Fibroblast of pulmonary artery (primary cell): ENCODE measurements at regions not wholly inside any gene's neighbourhood (a gene's known extent, or its start where the extent isn't known, plus 50 kb on each side); places are given as distances from the start of the nearest gene placed in this dataset.

ENCODE experiments used
- DNase-seq: peaks from one replicate; pipeline ENCODE4 v3.0.0-alpha.2; 2010; ENCODE audit warnings: low read depth
- H3K4me3 ChIP-seq: replicated peaks from 2 replicates; pipeline ENCODE4 v1.5.1; 2011; ENCODE audit warnings: low read depth, mild to moderate bottlenecking, control low read depth, low read length, moderate library complexity
- CTCF ChIP-seq: IDR thresholded peaks from 2 replicates; pipeline ENCODE4 v1.5.1; 2011; ENCODE audit warnings: mild to moderate bottlenecking, control low read depth, low read length, inconsistent platforms; ENCODE audit errors: missing control alignments

- no peak for DNase-seq
- H3K4me3 ChIP-seq: no peak overlapping the region
- no peak for TF ChIP-seq CTCF
These were observed 272.4 kb upstream of the RTL1 start for GRCh38 chr14:101175731-101176534.

DNA sequence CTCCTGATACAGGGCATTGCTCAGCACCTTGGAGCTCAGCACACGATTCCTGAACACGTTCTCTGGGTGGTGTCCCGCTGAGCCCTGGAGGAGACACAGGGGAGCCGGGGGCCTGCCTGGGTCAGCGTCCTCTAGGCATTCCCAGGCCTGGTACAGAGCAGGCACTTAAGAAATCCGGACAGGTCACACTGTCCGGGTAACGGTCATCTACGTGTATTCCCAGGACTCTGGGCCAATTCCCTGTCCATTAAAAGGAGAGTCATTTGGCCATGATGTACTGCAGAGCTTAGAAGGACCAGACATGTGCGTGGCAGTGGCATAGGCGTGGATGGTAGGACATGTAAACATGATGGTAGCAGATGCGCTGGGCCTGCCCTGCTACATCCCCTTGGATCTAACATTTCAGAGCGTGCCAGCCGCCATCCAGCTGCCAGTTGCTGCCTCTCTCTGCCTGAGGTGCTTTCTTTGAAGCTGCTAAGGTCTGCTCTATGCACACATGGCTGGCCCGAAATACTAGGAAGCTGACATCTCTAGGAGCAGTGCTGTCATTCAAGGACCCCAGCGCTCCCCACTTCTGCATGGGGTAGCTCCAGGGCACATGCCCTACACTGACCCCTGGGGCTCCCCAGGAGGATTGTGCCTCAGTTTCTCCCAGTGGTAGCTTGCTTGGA is 273.1 kb upstream of the RTL1 start:
- TF ChIP-seq CTCF: no peak
- no peak overlapping the region for H3K4me3 ChIP-seq
- no peak for DNase-seq

GRCh38 chr14:101177301-101177971 is 273.9 kb upstream of the RTL1 start:
- H3K4me3 ChIP-seq: no peak overlapping the region
- TF ChIP-seq CTCF: no peak
- no peak for DNase-seq

- H3K4me3 ChIP-seq: no peak overlapping the region
- DNase-seq: no peak
- no peak for TF ChIP-seq CTCF
These were observed 274.9 kb upstream of the RTL1 start for GRCh38 chr14:101178184-101179072.

DNA sequence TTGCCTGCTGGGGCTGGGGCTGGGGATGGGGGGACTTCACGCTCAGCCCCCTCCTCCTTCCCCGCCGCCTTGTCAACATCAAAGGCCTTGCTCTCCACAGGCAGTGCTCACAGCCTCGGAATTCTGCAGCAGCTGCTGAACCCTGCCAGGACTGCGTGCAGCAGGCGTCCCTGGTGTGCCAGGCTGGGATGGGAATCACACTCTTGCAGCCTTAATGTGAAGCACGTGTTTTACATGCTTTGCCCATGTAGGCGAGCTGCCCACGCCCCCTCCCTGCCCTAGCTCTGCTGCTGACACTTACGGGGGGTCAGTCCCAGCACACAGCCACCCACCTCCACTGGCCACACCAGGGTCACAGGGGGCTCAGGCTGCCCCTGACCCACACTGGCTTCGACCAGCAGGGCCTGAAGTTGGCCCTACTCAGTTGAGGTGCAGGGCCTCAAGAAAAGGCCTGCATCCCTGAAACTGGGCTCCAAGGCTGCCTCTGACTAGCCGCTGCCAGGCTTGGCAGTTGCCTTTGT is 276.2 kb upstream of the RTL1 start:
- DNase-seq: no peak
- no peak for TF ChIP-seq CTCF
- no peak overlapping the region for H3K4me3 ChIP-seq
